SK-N-SH treated with all-trans-retinoic acid at 6 μM for 48 hours (cell line): ENCODE measurements at regions not wholly inside any gene's neighbourhood (a gene's known extent, or its start where the extent isn't known, plus 50 kb on each side); places are given as distances from the start of the nearest gene placed in this dataset.

Experiments used
- ATAC-seq: fragments of 200-7000 bp; cut with Tn5 transposase; 3 replicates; pipeline ENCODE4 v1.9.1; 2020; ENCODE audit warnings: mild to moderate bottlenecking, moderate library complexity
- ARNTL ChIP-seq: fragments of 450-650 bp; formaldehyde crosslinking; IDR thresholded peaks from 2 replicates; pipeline ENCODE4 v1.5.0; 2020; ENCODE audit warnings: low read depth, mild to moderate bottlenecking, moderate library complexity, borderline replicate concordance
- BACH2 ChIP-seq: fragments of 250-450 bp; sonication (Bioruptor Pico); IDR thresholded peaks from 2 replicates; pipeline ENCODE4 v1.9.0; 2021; ENCODE audit warnings: mild to moderate bottlenecking, borderline replicate concordance
- CSDC2 ChIP-seq: fragments of 250-450 bp; sonication (Bioruptor Pico); IDR thresholded peaks from 2 replicates; pipeline ENCODE4 v1.5.0; 2020; ENCODE audit warnings: mild to moderate bottlenecking, moderate library complexity
- CSRNP3 ChIP-seq: fragments of 250-450 bp; sonication (Bioruptor Pico); IDR thresholded peaks from 2 replicates; pipeline ENCODE4 v1.5.1; 2021; ENCODE audit warnings: mild to moderate bottlenecking, moderate library complexity
- ESRRG ChIP-seq: fragments of 250-450 bp; sonication (Bioruptor Pico); IDR thresholded peaks from 2 replicates; pipeline ENCODE4 v1.6.1; 2021; ENCODE audit warnings: mild to moderate bottlenecking
- GLIS3 ChIP-seq: fragments of 250-450 bp; sonication (Bioruptor Pico); IDR thresholded peaks from 2 replicates; pipeline ENCODE4 v1.5.0; 2020; ENCODE audit warnings: mild to moderate bottlenecking, moderate library complexity
- ISL1 ChIP-seq: fragments of 250-450 bp; sonication (Bioruptor Pico); IDR thresholded peaks from 2 replicates; pipeline ENCODE4 v2.1.2; 2022; ENCODE audit warnings: mild to moderate bottlenecking, moderate library complexity
- OSR1 ChIP-seq: fragments of 250-450 bp; sonication (Bioruptor Pico); IDR thresholded peaks from 2 replicates; pipeline ENCODE4 v1.8.0; 2022; ENCODE audit warnings: moderate library complexity, mild to moderate bottlenecking, inconsistent platforms
- PATZ1 ChIP-seq: fragments of 250-450 bp; sonication (Bioruptor Pico); IDR thresholded peaks from 2 replicates; pipeline ENCODE4 v1.8.0; 2020; ENCODE audit warnings: mild to moderate bottlenecking, moderate library complexity, borderline replicate concordance
- PPARA ChIP-seq: fragments of 250-450 bp; sonication (Bioruptor Pico); IDR thresholded peaks from 2 replicates; pipeline ENCODE4 v1.5.0; 2020; ENCODE audit warnings: mild to moderate bottlenecking, borderline replicate concordance
- RARB ChIP-seq: fragments of 250-450 bp; sonication (Bioruptor Pico); IDR thresholded peaks from 2 replicates; pipeline ENCODE4 v1.8.0; 2021; ENCODE audit warnings: mild to moderate bottlenecking, moderate library complexity
- SNAI2 ChIP-seq: fragments of 250-450 bp; sonication (Bioruptor Pico); IDR thresholded peaks from 2 replicates; pipeline ENCODE4 v1.5.0; 2020; ENCODE audit warnings: mild to moderate bottlenecking, moderate library complexity
- TCF4 ChIP-seq: fragments of 250-450 bp; sonication (Bioruptor Pico); IDR thresholded peaks from 2 replicates; pipeline ENCODE4 v1.8.0; 2021; ENCODE audit warnings: mild to moderate bottlenecking, moderate library complexity, borderline replicate concordance
- TOX ChIP-seq: fragments of 250-450 bp; sonication (Bioruptor Pico); IDR thresholded peaks from 2 replicates; pipeline ENCODE4 v1.8.0; 2021; ENCODE audit warnings: mild to moderate bottlenecking, moderate library complexity, borderline replicate concordance
- TSHZ2 ChIP-seq: fragments of 250-450 bp; sonication (Bioruptor Pico); IDR thresholded peaks from 2 replicates; pipeline ENCODE4 v1.5.0; 2020; ENCODE audit warnings: mild to moderate bottlenecking, moderate library complexity
- ZC3H10 ChIP-seq: fragments of 250-450 bp; sonication (Bioruptor Pico); IDR thresholded peaks from 2 replicates; pipeline ENCODE4 v1.5.1; 2021; ENCODE audit warnings: mild to moderate bottlenecking, moderate library complexity
- ZFP3 ChIP-seq: fragments of 250-450 bp; sonication (Bioruptor Pico); IDR thresholded peaks from 2 replicates; pipeline ENCODE4 v1.5.0; 2020; ENCODE audit warnings: mild to moderate bottlenecking, moderate library complexity
- ZFP30 ChIP-seq: fragments of 450-650 bp; formaldehyde crosslinking; IDR thresholded peaks from 2 replicates; pipeline ENCODE4 v1.5.0; 2022; ENCODE audit warnings: mild to moderate bottlenecking, moderate library complexity
- ZNF565 ChIP-seq: fragments of 450-650 bp; formaldehyde crosslinking; conservative IDR thresholded peaks from 2 replicates; pipeline ENCODE4 v1.5.0; 2020; ENCODE audit warnings: low read depth, mild to moderate bottlenecking, moderate library complexity
- ZNF70 ChIP-seq: fragments of 450-650 bp; formaldehyde crosslinking; IDR thresholded peaks from 2 replicates; pipeline ENCODE4 v1.5.0; 2020; ENCODE audit warnings: mild to moderate bottlenecking, moderate library complexity
- ZNF8 ChIP-seq: fragments of 450-650 bp; formaldehyde crosslinking; IDR thresholded peaks from 2 replicates; pipeline ENCODE4 v1.5.0; 2020; ENCODE audit warnings: mild to moderate bottlenecking, moderate library complexity

GRCh38 chr1:209038316-209038715, 545.2 kb upstream of the CAMK1G start:
- no peak for TF ChIP-seq RARB (CRISPR knock-in tag)
- TF ChIP-seq ARNTL (CRISPR knock-in tag): no peak
- no peak for TF ChIP-seq ZFP3 (CRISPR knock-in tag)
- TF ChIP-seq ZNF565 (CRISPR knock-in tag): no peak
- TF ChIP-seq ZFP30 (CRISPR knock-in tag): no peak

GRCh38 chr1:209038735-209039134, 544.8 kb upstream of the CAMK1G start:
- ATAC-seq: peak; percentile 7; the same call in 2 of the 3 replicates
- TF ChIP-seq SNAI2 (no peak), PPARA (no peak), ZFP30 (CRISPR knock-in tag) (peak; percentile 74), ZNF565 (CRISPR knock-in tag) (no peak), RARB (CRISPR knock-in tag) (no peak), CSDC2 (CRISPR knock-in tag) (no peak), ZNF8 (CRISPR knock-in tag) (no peak), OSR1 (CRISPR knock-in tag) (no peak)

More at GRCh38 chr1:209038316-209038715, 545.2 kb upstream of the CAMK1G start:
- ATAC-seq: no peak

GRCh38 chr1:209040351-209040750, 543.2 kb upstream of the CAMK1G start:
- peak; percentile 7; the same call in 1 of the 3 replicates for ATAC-seq

More at GRCh38 chr1:209040351-209040750, 543.2 kb upstream of the CAMK1G start:
- TF ChIP-seq CSRNP3 (CRISPR knock-in tag) (no peak), ZNF8 (CRISPR knock-in tag) (no peak), RARB (CRISPR knock-in tag) (no peak), PPARA (no peak), ZNF70 (no peak), SNAI2 (no peak), ISL1 (CRISPR knock-in tag) (no peak), BACH2 (CRISPR knock-in tag) (no peak), CSDC2 (CRISPR knock-in tag) (no peak), TSHZ2 (CRISPR knock-in tag) (no peak), OSR1 (CRISPR knock-in tag) (no peak), TCF4 (CRISPR knock-in tag) (no peak), ESRRG (CRISPR knock-in tag) (no peak), TOX (CRISPR knock-in tag) (no peak), ZFP30 (CRISPR knock-in tag) (no peak), ZC3H10 (CRISPR knock-in tag) (no peak), ZFP3 (CRISPR knock-in tag) (no peak), PATZ1 (CRISPR knock-in tag) (no peak), GLIS3 (no peak)
